B cell (primary cell): ENCODE measurements at regions not wholly inside any gene's neighbourhood (a gene's known extent, or its start where the extent isn't known, plus 50 kb on each side); places are given as distances from the start of the nearest gene placed in this dataset.

ENCODE experiments used
- ATAC-seq: fragments of 200-7000 bp; cut with Tn5 transposase; one replicate; pipeline ENCODE4 v1.10.0; 2021; ENCODE audit warnings: low read depth, mild to moderate bottlenecking, moderate number of reproducible peaks, moderate library complexity
- CTCF ChIA-PET: fragments of 350-600 bp; sonication (Branson Sonifier 250); formaldehyde crosslinking; loops from one replicate; lab custom pipeline; 2021; ENCODE audit warnings: antibody characterized with exemption, inconsistent platforms; lab: Charles Lee
- POLR2A ChIA-PET: fragments of 350-600 bp; sonication (Branson Sonifier 250); formaldehyde crosslinking; loops from one replicate; lab custom pipeline; 2021; ENCODE audit warnings: antibody characterized with exemption; lab: Charles Lee
- DNase-seq: peaks from one replicate; pipeline ENCODE4 v3.0.0; 2013
- H2AFZ ChIP-seq: 2 replicates; pipeline ENCODE4 v1.6.1; 2012; ENCODE audit warnings: mild to moderate bottlenecking, low read depth, low read length; ENCODE audit not compliant: insufficient read depth, poor library complexity, severe bottlenecking
- H3K27ac ChIP-seq, 2 donors: 1 replicate in 1 of 2; 2 replicates in 1 of 2; pipeline ENCODE4 v1.5.1; 2012 to 2013; ENCODE audit warnings: low read length in 2 of 2, mild to moderate bottlenecking in 2 of 2, moderate library complexity in 1 of 2
- H3K27me3 ChIP-seq, 4 experiments: fragments of 200-600 bp in 1 of 4; sonication (generic) in 1 of 4; replicated peaks in 1 of 4; 1 replicate in 2 of 4; 2 replicates in 2 of 4; pipeline versions ENCODE4 v1.6.1 to v1.7.0; 2013 to 2016; ENCODE audit warnings: low read length in 3 of 4, mild to moderate bottlenecking in 2 of 4, mixed read lengths in 1 of 4, moderate library complexity in 1 of 4; ENCODE audit not compliant: insufficient read depth in 4 of 4, control insufficient read depth in 3 of 4; ENCODE audit errors: control extremely low read depth in 1 of 4
- H3K36me3 ChIP-seq, 2 experiments: replicated peaks in 1 of 2; 1 replicate in 1 of 2; 2 replicates in 1 of 2; pipeline versions ENCODE4 v1.6.1 to v1.7.1; 2013; ENCODE audit warnings: low read length in 1 of 2; ENCODE audit not compliant: insufficient read depth in 2 of 2, control insufficient read depth in 1 of 2; ENCODE audit errors: control extremely low read depth in 1 of 2, extremely low read depth in 1 of 2
- H3K4me1 ChIP-seq, 2 donors: fragments of 200-600 bp in 1 of 2; sonication (generic) in 1 of 2; 1 replicate in 1 of 2; 2 replicates in 1 of 2; pipeline versions ENCODE4 v1.5.1 to v1.6.1; 2013 to 2017; ENCODE audit warnings: low read length in 2 of 2; ENCODE audit not compliant: control insufficient read depth in 2 of 2, insufficient read depth in 2 of 2
- H3K4me2 ChIP-seq: replicated peaks from 2 replicates; pipeline ENCODE3; 2012; ENCODE audit warnings: mild to moderate bottlenecking, low read depth, low read length; ENCODE audit not compliant: poor library complexity, severe bottlenecking
- H3K4me3 ChIP-seq, 5 experiments: fragments of 200-600 bp in 1 of 5; sonication (generic) in 1 of 5; 1 replicate in 3 of 5; 2 replicates in 2 of 5; pipeline versions ENCODE4 v1.5.1 to v1.7.0; 2011 to 2016; ENCODE audit warnings: low read length in 4 of 5, mild to moderate bottlenecking in 4 of 5, low read depth in 2 of 5, control low read depth in 1 of 5, moderate library complexity in 1 of 5; ENCODE audit not compliant: insufficient read depth in 1 of 5; ENCODE audit errors: control extremely low read depth in 1 of 5, extremely low read depth in 1 of 5
- H3K79me2 ChIP-seq: fragments of 200-600 bp; sonication (generic); one replicate; pipeline ENCODE4 v1.6.0; 2016; ENCODE audit warnings: low read length; ENCODE audit not compliant: control insufficient read depth, insufficient read depth
- H3K9ac ChIP-seq: fragments of 200-600 bp; sonication (generic); 2 replicates; pipeline ENCODE4 v1.6.1; 2017; ENCODE audit warnings: mild to moderate bottlenecking, low read length, moderate library complexity
- H3K9me3 ChIP-seq, 3 donors: one replicate each; pipeline versions ENCODE4 v1.6.1 to v1.7.1; 2013; ENCODE audit warnings: low read length in 2 of 3; ENCODE audit not compliant: control insufficient read depth in 2 of 3, insufficient read depth in 1 of 3; ENCODE audit errors: control extremely low read depth in 1 of 3
- H4K20me1 ChIP-seq: 2 replicates; pipeline ENCODE4 v1.6.0; 2012; ENCODE audit warnings: mild to moderate bottlenecking, low read length; ENCODE audit not compliant: insufficient read depth, control insufficient read depth, poor library complexity, severe bottlenecking
- H3K27ac Mint-ChIP-seq: one replicate; pipeline ENCODE4 v1.8.0; 2021; ENCODE audit warnings: mixed read lengths
- H3K27me3 Mint-ChIP-seq: one replicate; pipeline ENCODE4 v1.8.0; 2021; ENCODE audit warnings: mixed read lengths
- H3K4me1 Mint-ChIP-seq: one replicate; pipeline ENCODE4 v1.8.0; 2021; ENCODE audit warnings: mixed read lengths
- H3K4me3 Mint-ChIP-seq: one replicate; pipeline ENCODE4 v1.8.0; 2021; ENCODE audit warnings: mixed read lengths
- H3K9me3 Mint-ChIP-seq: one replicate; pipeline ENCODE4 v1.8.0; 2022; ENCODE audit warnings: mixed read lengths; ENCODE audit not compliant: insufficient read depth
- EZH2 ChIP-seq: IDR thresholded peaks from 2 replicates; pipeline ENCODE4 v1.6.1; 2012; ENCODE audit warnings: borderline replicate concordance, low read depth, mild to moderate bottlenecking, moderate library complexity, low read length; ENCODE audit not compliant: insufficient read depth, poor library complexity, severe bottlenecking
- WGBS: methylation state at CpG from one replicate; pipeline ENCODE4 v1.1.5; 2013; ENCODE audit warnings: missing lambda C conversion rate; ENCODE audit not compliant: insufficient coverage; 5-methylcytosine and 5-hydroxymethylcytosine counted together
- intact Hi-C: fragments of 100-400 bp; cut with micrococcal nuclease; formaldehyde crosslinking; loops from one replicate; pipeline ENCODE4 v1.10.0; 2022
- TF ChIP-seq, protein P1 (sequence below): fragments of 200-600 bp; IDR thresholded peaks from one replicate; pipeline ENCODE4 v1.8.0; 2022; ENCODE audit warnings: antibody characterized with exemption, mild to moderate bottlenecking

GRCh38 chr20:10861619-10862018 lies 187.8 kb upstream of the JAG1 start:
- Histone ChIP-seq H4K20me1 (no peaks in the 10 kb centered on the region), H3K9ac (no peak overlapping the region), H3K79me2 (no peaks in the 10 kb centered on the region), H3K4me1 (no peaks in the 10 kb centered on the region), H3K27me3 (no peaks in the 10 kb centered on the region), H3K4me3 (no peak overlapping the region), H2AFZ (no peak overlapping the region), H3K36me3 (no peaks in the 10 kb centered on the region), H3K4me2 (no peak overlapping the region), H3K9me3 (no peaks in the 10 kb centered on the region), H3K27ac (no peak overlapping the region)
- Mint-ChIP-seq H3K27me3 (no peaks in the 10 kb centered on the region), H3K4me1 (no peaks in the 10 kb centered on the region), H3K9me3 (no peaks in the 10 kb centered on the region), H3K4me3 (no peak overlapping the region), H3K27ac (no peak overlapping the region)
- intact Hi-C loops = no loop called here
- ChIA-PET POLR2A (no interaction called here), CTCF (no interaction called here)
- no peak for TF ChIP-seq EZH2
- TF ChIP-seq, protein P1, sequence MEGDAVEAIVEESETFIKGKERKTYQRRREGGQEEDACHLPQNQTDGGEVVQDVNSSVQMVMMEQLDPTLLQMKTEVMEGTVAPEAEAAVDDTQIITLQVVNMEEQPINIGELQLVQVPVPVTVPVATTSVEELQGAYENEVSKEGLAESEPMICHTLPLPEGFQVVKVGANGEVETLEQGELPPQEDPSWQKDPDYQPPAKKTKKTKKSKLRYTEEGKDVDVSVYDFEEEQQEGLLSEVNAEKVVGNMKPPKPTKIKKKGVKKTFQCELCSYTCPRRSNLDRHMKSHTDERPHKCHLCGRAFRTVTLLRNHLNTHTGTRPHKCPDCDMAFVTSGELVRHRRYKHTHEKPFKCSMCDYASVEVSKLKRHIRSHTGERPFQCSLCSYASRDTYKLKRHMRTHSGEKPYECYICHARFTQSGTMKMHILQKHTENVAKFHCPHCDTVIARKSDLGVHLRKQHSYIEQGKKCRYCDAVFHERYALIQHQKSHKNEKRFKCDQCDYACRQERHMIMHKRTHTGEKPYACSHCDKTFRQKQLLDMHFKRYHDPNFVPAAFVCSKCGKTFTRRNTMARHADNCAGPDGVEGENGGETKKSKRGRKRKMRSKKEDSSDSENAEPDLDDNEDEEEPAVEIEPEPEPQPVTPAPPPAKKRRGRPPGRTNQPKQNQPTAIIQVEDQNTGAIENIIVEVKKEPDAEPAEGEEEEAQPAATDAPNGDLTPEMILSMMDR = no peak
- DNase-seq (no peak), ATAC-seq (no peak)
- WGBS = 100% methylated on average over 1 of the region's 2 CpGs

DNA sequence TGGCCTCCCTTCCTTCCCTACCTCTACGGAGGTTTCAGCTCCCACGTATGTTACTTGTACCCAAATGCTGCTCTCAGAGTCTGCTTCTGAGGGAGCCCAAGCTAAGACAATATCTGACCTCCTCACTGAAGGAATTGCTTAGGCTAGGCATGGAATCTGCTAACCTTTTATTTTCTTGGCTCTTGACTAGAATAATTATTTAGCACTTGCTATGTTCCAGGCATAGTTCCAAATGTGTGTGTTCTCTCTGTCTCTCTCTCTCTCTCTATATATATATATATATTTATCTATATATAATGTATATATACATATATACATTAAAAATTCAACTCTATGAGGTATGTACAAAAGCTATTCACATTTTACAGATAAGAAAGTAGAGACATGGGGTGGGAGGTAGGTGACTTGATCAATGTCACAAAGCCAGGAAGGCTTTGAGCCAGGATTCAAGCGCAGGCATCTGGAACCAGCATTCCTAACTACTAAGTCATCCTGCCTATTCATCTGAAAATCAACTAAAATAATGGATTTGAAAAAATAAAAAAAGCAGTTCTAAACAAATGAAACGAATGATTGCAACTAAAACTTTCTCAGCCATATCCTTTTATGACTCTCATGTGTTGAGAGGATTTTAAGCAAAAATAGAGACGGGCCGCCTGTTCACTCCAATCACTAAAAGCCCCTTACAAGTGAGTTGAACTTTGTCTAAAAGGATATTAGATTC lies 189.7 kb upstream of the JAG1 start:
- CTCF ChIA-PET = no interaction called here
- no peak for ATAC-seq
- H3K27ac Mint-ChIP-seq = no peak overlapping the region
- WGBS = 50% methylated on average over 1 of the region's 6 CpGs
- no peaks in the 10 kb centered on the region for H3K36me3 ChIP-seq
- no peaks in the 10 kb centered on the region for H4K20me1 ChIP-seq
- H3K9me3 ChIP-seq = no peaks in the 10 kb centered on the region
- no peak overlapping the region for H3K4me2 ChIP-seq
- no peak for DNase-seq
- no peaks in the 10 kb centered on the region for H3K79me2 ChIP-seq
- H3K27me3 Mint-ChIP-seq = no peaks in the 10 kb centered on the region
- no peak overlapping the region for H2AFZ ChIP-seq
- no peaks in the 10 kb centered on the region for H3K4me1 ChIP-seq
- intact Hi-C loops = no loop called here
- no peak overlapping the region for H3K4me3 ChIP-seq
- no peaks in the 10 kb centered on the region for H3K9me3 Mint-ChIP-seq
- H3K9ac ChIP-seq = no peak overlapping the region
- no peak overlapping the region for H3K27ac ChIP-seq
- POLR2A ChIA-PET = no interaction called here
- TF ChIP-seq EZH2 = no peak
- TF ChIP-seq, protein P1 = no peak
- no peaks in the 10 kb centered on the region for H3K27me3 ChIP-seq
- H3K4me1 Mint-ChIP-seq = no peaks in the 10 kb centered on the region
- H3K4me3 Mint-ChIP-seq = no peak overlapping the region
